ENCODE measurements at regions not wholly inside any gene's neighbourhood (a gene's known extent, or its start where the extent isn't known, plus 50 kb on each side); places are given as distances from the start of the nearest gene placed in this dataset.

DNA sequence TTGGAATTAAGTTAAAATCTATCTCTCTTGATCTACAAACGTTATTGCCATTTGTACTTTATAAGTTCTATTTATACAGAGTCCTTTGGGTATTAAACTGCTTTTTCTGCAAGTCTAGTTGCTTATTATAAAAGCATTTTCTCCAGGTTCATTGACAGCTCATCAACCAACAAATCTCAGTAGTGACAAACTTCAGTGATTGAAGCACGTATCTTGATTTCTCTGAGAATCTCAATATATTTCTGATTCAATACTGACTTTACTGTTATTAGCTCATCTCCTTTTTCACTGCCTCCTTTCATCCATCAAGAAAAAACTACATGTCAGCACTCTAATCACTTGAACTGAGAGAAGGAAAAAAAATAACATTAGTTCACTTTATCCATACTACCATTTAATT lies 630.2 kb downstream of the ARAP2 start:
- no peaks in the 10 kb centered on the region for H3K4me1 ChIP-seq
- no peaks in the 10 kb centered on the region for H3K27me3 Mint-ChIP-seq (ENCODE audit: insufficient read depth, low read depth)
- TF ChIP-seq EZH2phosphoT487 (IDR thresholded peaks at IDR 0.05) = no peak
- TF ChIP-seq, protein P1, sequence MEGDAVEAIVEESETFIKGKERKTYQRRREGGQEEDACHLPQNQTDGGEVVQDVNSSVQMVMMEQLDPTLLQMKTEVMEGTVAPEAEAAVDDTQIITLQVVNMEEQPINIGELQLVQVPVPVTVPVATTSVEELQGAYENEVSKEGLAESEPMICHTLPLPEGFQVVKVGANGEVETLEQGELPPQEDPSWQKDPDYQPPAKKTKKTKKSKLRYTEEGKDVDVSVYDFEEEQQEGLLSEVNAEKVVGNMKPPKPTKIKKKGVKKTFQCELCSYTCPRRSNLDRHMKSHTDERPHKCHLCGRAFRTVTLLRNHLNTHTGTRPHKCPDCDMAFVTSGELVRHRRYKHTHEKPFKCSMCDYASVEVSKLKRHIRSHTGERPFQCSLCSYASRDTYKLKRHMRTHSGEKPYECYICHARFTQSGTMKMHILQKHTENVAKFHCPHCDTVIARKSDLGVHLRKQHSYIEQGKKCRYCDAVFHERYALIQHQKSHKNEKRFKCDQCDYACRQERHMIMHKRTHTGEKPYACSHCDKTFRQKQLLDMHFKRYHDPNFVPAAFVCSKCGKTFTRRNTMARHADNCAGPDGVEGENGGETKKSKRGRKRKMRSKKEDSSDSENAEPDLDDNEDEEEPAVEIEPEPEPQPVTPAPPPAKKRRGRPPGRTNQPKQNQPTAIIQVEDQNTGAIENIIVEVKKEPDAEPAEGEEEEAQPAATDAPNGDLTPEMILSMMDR (IDR thresholded peaks at IDR 0.05) = no peak
- no peak for TF ChIP-seq EZH2 (IDR thresholded peaks at IDR 0.05)
- no peaks in the 10 kb centered on the region for H3K9me3 ChIP-seq (ENCODE audit: low read depth)
- no peak overlapping the region for H3K4me3 ChIP-seq
- no peaks in the 10 kb centered on the region for H3K4me1 Mint-ChIP-seq
- H4K20me1 ChIP-seq (ENCODE audit: low read depth) = no peaks in the 10 kb centered on the region
- no peak for DNase-seq (ENCODE audit: low spot score)
- H3K9ac ChIP-seq = no peak overlapping the region
- no peaks in the 10 kb centered on the region for H3K79me2 ChIP-seq (ENCODE audit: low read depth)
- H3K36me3 Mint-ChIP-seq = no peaks in the 10 kb centered on the region
- no peak overlapping the region for H3K27ac ChIP-seq
- no peaks in the 10 kb centered on the region for H3K27me3 ChIP-seq
- no peak overlapping the region for H2AFZ ChIP-seq (replicated peaks)
- H3K36me3 ChIP-seq = no peaks in the 10 kb centered on the region
- H3K9me3 Mint-ChIP-seq = no peaks in the 10 kb centered on the region
- H3F3A ChIP-seq (ENCODE audit: low read depth) = no peaks in the 10 kb centered on the region
- no peak overlapping the region for H3K4me2 ChIP-seq
- no peak overlapping the region for H3K4me3 Mint-ChIP-seq
- no peak overlapping the region for H3K27ac Mint-ChIP-seq

GRCh38 chr4:35639929-35640328 lies 604.4 kb downstream of the ARAP2 start:
- Histone ChIP-seq H3K27ac (no peak overlapping the region), H3K79me2 (ENCODE audit: low read depth) (no peaks in the 10 kb centered on the region), H4K20me1 (ENCODE audit: low read depth) (no peaks in the 10 kb centered on the region), H2AFZ (replicated peaks) (no peak overlapping the region), H3K9me3 (ENCODE audit: low read depth) (no peaks in the 10 kb centered on the region), H3K4me1 (no peaks in the 10 kb centered on the region), H3K4me3 (no peak overlapping the region), H3K36me3 (no peaks in the 10 kb centered on the region), H3K4me2 (no peak overlapping the region), H3K27me3 (no peaks in the 10 kb centered on the region), H3F3A (ENCODE audit: low read depth) (no peaks in the 10 kb centered on the region), H3K9ac (no peak overlapping the region)
- no peaks in the 10 kb centered on the region for H3K36me3 Mint-ChIP-seq
- TF ChIP-seq EZH2 (IDR thresholded peaks at IDR 0.05) (no peak), EZH2phosphoT487 (IDR thresholded peaks at IDR 0.05) (no peak)
- TF ChIP-seq, protein P1 (IDR thresholded peaks at IDR 0.05) = no peak
- DNase-seq (ENCODE audit: low spot score) = no peak
- no peak overlapping the region for H3K4me3 Mint-ChIP-seq
- no peaks in the 10 kb centered on the region for H3K4me1 Mint-ChIP-seq
- H3K9me3 Mint-ChIP-seq = peaks cover 4% of the 10 kb centered on the region
- no peak overlapping the region for H3K27ac Mint-ChIP-seq
- no peaks in the 10 kb centered on the region for H3K27me3 Mint-ChIP-seq (ENCODE audit: insufficient read depth, low read depth)

DNA sequence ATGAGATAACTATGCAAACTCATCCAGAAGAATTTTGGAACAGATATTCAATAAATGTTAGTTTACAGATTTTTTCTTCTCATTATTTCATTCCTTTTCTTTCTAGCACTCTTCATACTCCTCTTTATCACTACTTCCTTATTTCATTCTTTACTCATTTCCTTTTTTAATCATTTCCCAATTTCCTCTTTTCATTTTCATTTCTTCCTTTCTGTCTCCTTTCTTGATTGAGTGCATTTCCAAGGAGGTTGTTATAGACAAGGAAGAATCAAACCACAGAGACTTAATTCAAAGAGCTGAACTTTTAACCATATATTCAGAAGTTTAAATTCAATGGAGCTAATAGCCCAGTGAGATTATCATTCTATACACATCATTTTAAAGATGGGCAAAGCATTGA lies 600.7 kb downstream of the ARAP2 start:
- Mint-ChIP-seq H3K36me3 (no peaks in the 10 kb centered on the region), H3K4me1 (no peaks in the 10 kb centered on the region), H3K27me3 (ENCODE audit: insufficient read depth, low read depth) (peaks cover 3% of the 10 kb centered on the region), H3K27ac (no peak overlapping the region), H3K9me3 (no peaks in the 10 kb centered on the region), H3K4me3 (no peak overlapping the region)
- Histone ChIP-seq H3K4me1 (no peaks in the 10 kb centered on the region), H3K4me3 (no peak overlapping the region), H3K27me3 (no peaks in the 10 kb centered on the region), H2AFZ (replicated peaks) (no peak overlapping the region), H3K9me3 (ENCODE audit: low read depth) (no peaks in the 10 kb centered on the region), H3K9ac (no peak overlapping the region), H3K4me2 (no peak overlapping the region), H3K79me2 (ENCODE audit: low read depth) (no peaks in the 10 kb centered on the region), H4K20me1 (ENCODE audit: low read depth) (no peaks in the 10 kb centered on the region), H3K27ac (no peak overlapping the region), H3K36me3 (no peaks in the 10 kb centered on the region), H3F3A (ENCODE audit: low read depth) (no peaks in the 10 kb centered on the region)
- no peak for DNase-seq (ENCODE audit: low spot score)
- TF ChIP-seq, protein P1 (IDR thresholded peaks at IDR 0.05) = no peak
- TF ChIP-seq EZH2phosphoT487 (IDR thresholded peaks at IDR 0.05) (no peak), EZH2 (IDR thresholded peaks at IDR 0.05) (no peak)

DNA sequence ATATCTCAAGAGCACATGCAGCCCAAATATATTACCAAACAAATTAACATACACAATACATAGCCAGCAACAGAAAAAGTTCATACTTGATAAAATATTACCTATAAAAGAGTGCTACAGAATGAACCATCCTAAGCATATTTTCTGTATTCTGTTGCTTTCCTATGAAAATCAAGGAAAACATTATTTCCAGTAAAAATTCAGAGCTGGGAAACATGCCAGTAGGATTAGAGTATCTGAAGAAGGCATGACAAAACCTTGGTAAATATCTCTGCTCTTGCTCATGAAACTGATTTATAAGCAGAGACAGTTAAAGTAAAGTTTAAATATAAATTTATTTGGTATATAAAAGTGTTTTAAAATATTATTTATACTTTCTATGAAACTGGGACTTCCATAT lies 599.7 kb downstream of the ARAP2 start:
- no peaks in the 10 kb centered on the region for H3K4me1 Mint-ChIP-seq
- Histone ChIP-seq H3K27ac (no peak overlapping the region), H3F3A (ENCODE audit: low read depth) (no peaks in the 10 kb centered on the region), H3K9ac (no peak overlapping the region), H3K79me2 (ENCODE audit: low read depth) (no peaks in the 10 kb centered on the region), H3K27me3 (no peaks in the 10 kb centered on the region), H3K36me3 (no peaks in the 10 kb centered on the region), H3K4me1 (no peaks in the 10 kb centered on the region), H3K9me3 (ENCODE audit: low read depth) (no peaks in the 10 kb centered on the region), H4K20me1 (ENCODE audit: low read depth) (no peaks in the 10 kb centered on the region), H3K4me2 (no peak overlapping the region), H3K4me3 (no peak overlapping the region), H2AFZ (replicated peaks) (no peak overlapping the region)
- no peaks in the 10 kb centered on the region for H3K36me3 Mint-ChIP-seq
- H3K27me3 Mint-ChIP-seq (ENCODE audit: insufficient read depth, low read depth) = peaks cover 3% of the 10 kb centered on the region
- no peak for DNase-seq (ENCODE audit: low spot score)
- TF ChIP-seq, protein P1 (IDR thresholded peaks at IDR 0.05) = no peak
- TF ChIP-seq EZH2phosphoT487 (IDR thresholded peaks at IDR 0.05) (no peak), EZH2 (IDR thresholded peaks at IDR 0.05) (no peak)
- H3K4me3 Mint-ChIP-seq = no peak overlapping the region
- no peak overlapping the region for H3K27ac Mint-ChIP-seq
- no peaks in the 10 kb centered on the region for H3K9me3 Mint-ChIP-seq

All from neural progenitor cell (in vitro differentiated cells).